Breast epithelium (tissue), 3 donors: ENCODE measurements at regions not wholly inside any gene's neighbourhood (a gene's known extent, or its start where the extent isn't known, plus 50 kb on each side); places are given as distances from the start of the nearest gene placed in this dataset.

Experiments used
- POLR2A ChIP-seq: fragments of 450-650 bp; IDR thresholded peaks from one replicate; pipeline ENCODE4 v1.6.1; 2016; ENCODE audit warnings: antibody characterized with exemption, mild to moderate bottlenecking, moderate library complexity
- TF ChIP-seq, protein P1 (sequence below), 3 donors: fragments of 450-650 bp; IDR thresholded peaks; one replicate each; pipeline ENCODE4 v1.5.1; 2016 to 2017; ENCODE audit warnings: antibody characterized with exemption in 3 of 3, mild to moderate bottlenecking in 3 of 3, moderate library complexity in 3 of 3

DNA sequence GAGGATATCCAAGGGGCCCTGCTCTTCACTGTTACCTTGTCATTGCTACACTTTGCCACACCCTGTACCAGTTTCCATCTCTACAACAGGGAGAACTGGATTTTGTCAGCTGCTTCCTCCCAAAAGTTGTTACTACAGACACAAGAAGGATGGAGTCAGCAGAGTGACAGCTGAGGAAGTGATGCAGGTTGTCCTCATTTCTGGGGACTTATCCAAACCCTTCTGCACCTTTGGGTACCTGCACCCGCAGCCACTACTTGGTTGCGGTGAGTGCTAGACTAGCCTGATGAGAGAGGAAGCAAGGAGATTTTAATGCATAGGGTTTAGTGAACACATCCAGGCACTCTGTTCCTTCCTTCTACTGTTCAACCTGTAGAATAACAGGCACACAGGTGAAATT is 281.0 kb downstream of the RPS24 start:
- TF ChIP-seq, protein P1, sequence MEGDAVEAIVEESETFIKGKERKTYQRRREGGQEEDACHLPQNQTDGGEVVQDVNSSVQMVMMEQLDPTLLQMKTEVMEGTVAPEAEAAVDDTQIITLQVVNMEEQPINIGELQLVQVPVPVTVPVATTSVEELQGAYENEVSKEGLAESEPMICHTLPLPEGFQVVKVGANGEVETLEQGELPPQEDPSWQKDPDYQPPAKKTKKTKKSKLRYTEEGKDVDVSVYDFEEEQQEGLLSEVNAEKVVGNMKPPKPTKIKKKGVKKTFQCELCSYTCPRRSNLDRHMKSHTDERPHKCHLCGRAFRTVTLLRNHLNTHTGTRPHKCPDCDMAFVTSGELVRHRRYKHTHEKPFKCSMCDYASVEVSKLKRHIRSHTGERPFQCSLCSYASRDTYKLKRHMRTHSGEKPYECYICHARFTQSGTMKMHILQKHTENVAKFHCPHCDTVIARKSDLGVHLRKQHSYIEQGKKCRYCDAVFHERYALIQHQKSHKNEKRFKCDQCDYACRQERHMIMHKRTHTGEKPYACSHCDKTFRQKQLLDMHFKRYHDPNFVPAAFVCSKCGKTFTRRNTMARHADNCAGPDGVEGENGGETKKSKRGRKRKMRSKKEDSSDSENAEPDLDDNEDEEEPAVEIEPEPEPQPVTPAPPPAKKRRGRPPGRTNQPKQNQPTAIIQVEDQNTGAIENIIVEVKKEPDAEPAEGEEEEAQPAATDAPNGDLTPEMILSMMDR (IDR thresholded peaks at IDR 0.05): no peak
- no peak for TF ChIP-seq POLR2A
